ENCODE measurements at regions not wholly inside any gene's neighbourhood (a gene's known extent, or its start where the extent isn't known, plus 50 kb on each side); places are given as distances from the start of the nearest gene placed in this dataset.

- Histone ChIP-seq H3K4me1 (ENCODE audit: control insufficient read depth in 2 of 3, insufficient read depth in 2 of 3, low read depth in 1 of 3, low read length in 3 of 3) (no peaks in the 10 kb centered on the region), H3K36me3 (ENCODE audit: control insufficient read depth in 2 of 3, insufficient read depth in 3 of 3, low read length in 3 of 3) (no peaks in the 10 kb centered on the region), H3K4me3 (ENCODE audit: low read length in 3 of 3) (no peak overlapping the region), H3K27me3 (ENCODE audit: control insufficient read depth, insufficient read depth, low read length) (no peaks in the 10 kb centered on the region), H3K9ac (ENCODE audit: low read length in 3 of 3) (no peak overlapping the region), H3K9me3 (ENCODE audit: control insufficient read depth in 2 of 3, insufficient read depth in 1 of 3, low read length in 3 of 3) (no peaks in the 10 kb centered on the region), H3K27ac (ENCODE audit: low read depth in 2 of 2, low read length in 2 of 2) (no peak overlapping the region)
- no peak for FAIRE-seq
- intact Hi-C loops (cut with DNase I) = no loop called here
- no peak for TF ChIP-seq CTCF (IDR thresholded peaks at IDR 0.05; ENCODE audit: borderline replicate concordance, extremely low read depth, insufficient read depth)
- no peak for DNase-seq
Observed at GRCh38 chr17:5885336-5885735, 184.8 kb upstream of the WSCD1 start.

- Histone ChIP-seq H3K27me3 (ENCODE audit: control insufficient read depth, insufficient read depth, low read length) (no peaks in the 10 kb centered on the region), H3K9ac (ENCODE audit: low read length in 3 of 3) (no peak overlapping the region), H3K27ac (ENCODE audit: low read depth in 2 of 2, low read length in 2 of 2) (no peak overlapping the region), H3K36me3 (ENCODE audit: control insufficient read depth in 2 of 3, insufficient read depth in 3 of 3, low read length in 3 of 3) (no peaks in the 10 kb centered on the region), H3K9me3 (ENCODE audit: control insufficient read depth in 2 of 3, insufficient read depth in 1 of 3, low read length in 3 of 3) (no peaks in the 10 kb centered on the region), H3K4me3 (ENCODE audit: low read length in 3 of 3) (no peak overlapping the region), H3K4me1 (ENCODE audit: control insufficient read depth in 2 of 3, insufficient read depth in 2 of 3, low read depth in 1 of 3, low read length in 3 of 3) (no peaks in the 10 kb centered on the region)
- intact Hi-C loops (cut with DNase I) = no loop called here
- no peak for DNase-seq
- no peak for FAIRE-seq
- TF ChIP-seq CTCF (IDR thresholded peaks at IDR 0.05; ENCODE audit: borderline replicate concordance, extremely low read depth, insufficient read depth) = no peak
Observed at GRCh38 chr17:5888811-5889210, 181.4 kb upstream of the WSCD1 start.

GRCh38 chr17:5892921-5893675 is 177.1 kb upstream of the WSCD1 start:
- FAIRE-seq (no peak), DNase-seq (peak in 3 of 5 donors; percentile 19 to 63 (median 47))
- no peaks in the 10 kb centered on the region for H3K27me3 ChIP-seq (ENCODE audit: control insufficient read depth, insufficient read depth, low read length)
- intact Hi-C loops (cut with DNase I) = no loop called here
- no peak overlapping the region for H3K27ac ChIP-seq (ENCODE audit: low read depth in 2 of 2, low read length in 2 of 2)
- H3K36me3 ChIP-seq (ENCODE audit: control insufficient read depth in 2 of 3, insufficient read depth in 3 of 3, low read length in 3 of 3) = no peaks in the 10 kb centered on the region
- H3K4me1 ChIP-seq (ENCODE audit: control insufficient read depth in 2 of 3, insufficient read depth in 2 of 3, low read depth in 1 of 3, low read length in 3 of 3) = no peaks in the 10 kb centered on the region
- H3K9me3 ChIP-seq (ENCODE audit: control insufficient read depth in 2 of 3, insufficient read depth in 1 of 3, low read length in 3 of 3) = no peaks in the 10 kb centered on the region
- no peak for TF ChIP-seq CTCF (IDR thresholded peaks at IDR 0.05; ENCODE audit: borderline replicate concordance, extremely low read depth, insufficient read depth)
- no peak overlapping the region for H3K4me3 ChIP-seq (ENCODE audit: low read length in 3 of 3)
- H3K9ac ChIP-seq (ENCODE audit: low read length in 3 of 3) = no peak overlapping the region

- H3K27me3 ChIP-seq (ENCODE audit: control insufficient read depth, insufficient read depth, low read length) = no peaks in the 10 kb centered on the region
- no peaks in the 10 kb centered on the region for H3K36me3 ChIP-seq (ENCODE audit: control insufficient read depth in 2 of 3, insufficient read depth in 3 of 3, low read length in 3 of 3)
- FAIRE-seq (no peak), DNase-seq (no peak)
- no peak overlapping the region for H3K27ac ChIP-seq (ENCODE audit: low read depth in 2 of 2, low read length in 2 of 2)
- no peak overlapping the region for H3K4me3 ChIP-seq (ENCODE audit: low read length in 3 of 3)
- H3K9me3 ChIP-seq (ENCODE audit: control insufficient read depth in 2 of 3, insufficient read depth in 1 of 3, low read length in 3 of 3) = no peaks in the 10 kb centered on the region
- no peaks in the 10 kb centered on the region for H3K4me1 ChIP-seq (ENCODE audit: control insufficient read depth in 2 of 3, insufficient read depth in 2 of 3, low read depth in 1 of 3, low read length in 3 of 3)
- intact Hi-C loops (cut with DNase I) = no loop called here
- TF ChIP-seq CTCF (IDR thresholded peaks at IDR 0.05; ENCODE audit: borderline replicate concordance, extremely low read depth, insufficient read depth) = no peak
- no peak overlapping the region for H3K9ac ChIP-seq (ENCODE audit: low read length in 3 of 3)
Observed at GRCh38 chr17:5893741-5894140, 176.4 kb upstream of the WSCD1 start.

Data from kidney (tissue), 13 donors.